ENCODE measurements at regions not wholly inside any gene's neighbourhood (a gene's known extent, or its start where the extent isn't known, plus 50 kb on each side); places are given as distances from the start of the nearest gene placed in this dataset.

GRCh38 chr1:79638382-79638781 is 631.9 kb upstream of the ADGRL4 start:
- TF ChIP-seq CTCF (IDR thresholded peaks at IDR 0.05) (no peak), REST (IDR thresholded peaks at IDR 0.05; ENCODE audit: insufficient read depth in 1 of 2, low read depth in 2 of 2, low read length in 1 of 2) (no peak), POLR2AphosphoS5 (IDR thresholded peaks at IDR 0.05; ENCODE audit: low read depth, low read length) (no peak), TCF7L2 (IDR thresholded peaks at IDR 0.05; ENCODE audit: low read depth, low read length) (no peak), SIN3A (IDR thresholded peaks at IDR 0.05; ENCODE audit: borderline replicate concordance, insufficient read depth, low read depth, low read length) (no peak)

Measured in Panc1 (cell line).